GM12892 (cell line): ENCODE measurements at regions not wholly inside any gene's neighbourhood (a gene's known extent, or its start where the extent isn't known, plus 50 kb on each side); places are given as distances from the start of the nearest gene placed in this dataset.

Experiments used
- DNase-seq: peaks from one replicate; pipeline ENCODE4 v3.0.0; 2011; ENCODE audit not compliant: insufficient read length
- FAIRE-seq: peaks from 2 replicates; lab custom pipeline; 2011; peaks lifted over from hg19 to GRCh38; lab: Jason Lieb, UNC
- POLR2A ChIP-seq: IDR thresholded peaks from 2 replicates; pipeline ENCODE4 v1.6.1; 2011; ENCODE audit warnings: low read depth, low read length, control low read depth
- POLR2AphosphoS5 ChIP-seq: IDR thresholded peaks from 2 replicates; pipeline ENCODE4 v1.6.1; 2011; ENCODE audit warnings: low read depth, low read length, control low read depth
- TAF1 ChIP-seq: IDR thresholded peaks from 2 replicates; pipeline ENCODE4 v1.6.1; 2011; ENCODE audit warnings: low read depth, mild to moderate bottlenecking, control low read depth, low read length, borderline replicate concordance

DNA sequence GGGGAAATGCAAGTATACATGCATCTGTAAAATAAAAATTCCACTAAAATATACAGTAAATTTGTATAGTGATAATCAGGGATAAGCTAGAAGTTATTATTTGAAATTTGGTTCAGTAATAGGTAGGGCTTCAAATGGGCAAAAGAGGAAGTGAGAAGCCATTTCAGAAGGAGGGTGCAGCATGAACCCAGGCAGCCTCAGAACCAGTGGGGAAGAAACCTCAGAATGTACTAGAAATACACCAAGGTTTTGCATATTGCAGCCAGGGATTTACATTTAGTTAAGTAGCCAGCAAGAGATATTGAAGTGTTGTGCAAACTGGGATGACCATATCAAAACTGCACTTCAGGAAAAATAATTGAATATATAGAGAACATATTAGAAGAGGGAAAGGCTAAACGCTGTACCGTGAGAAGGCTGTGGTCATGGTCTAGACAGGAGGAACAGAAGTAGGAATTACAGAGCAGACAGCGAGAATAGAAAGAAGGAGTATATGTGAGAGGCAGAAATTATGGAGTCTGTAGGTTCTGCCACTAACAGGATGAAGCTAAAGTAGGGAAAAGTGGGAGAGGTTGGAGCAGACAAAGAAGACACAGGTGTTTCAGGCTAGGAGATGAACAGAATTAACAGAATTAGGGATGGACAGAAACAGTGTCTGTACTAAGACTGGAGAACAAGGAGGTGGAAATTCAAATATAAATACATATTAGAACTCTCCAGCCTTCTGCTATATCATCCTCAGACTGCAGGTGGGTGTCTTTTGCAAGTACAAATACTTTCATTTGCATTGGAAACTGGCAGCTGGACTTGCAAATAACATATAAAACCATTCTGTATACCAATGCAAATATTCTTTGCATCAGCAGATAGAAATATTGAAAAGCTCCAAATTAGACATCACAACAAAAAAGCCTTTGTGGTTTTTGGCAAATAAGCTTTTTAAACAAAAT is 335.6 kb downstream of the ZNF608 start:
- FAIRE-seq (no peak), DNase-seq (no peak)
- no peak for TF ChIP-seq POLR2A
- TF ChIP-seq POLR2AphosphoS5, result no peak

- no peak for FAIRE-seq
- no peak for DNase-seq
- TF ChIP-seq TAF1, result no peak
- no peak for TF ChIP-seq POLR2A
- no peak for TF ChIP-seq POLR2AphosphoS5
These were observed 337.5 kb downstream of the ZNF608 start for GRCh38 chr5:124408738-124409453.

DNA sequence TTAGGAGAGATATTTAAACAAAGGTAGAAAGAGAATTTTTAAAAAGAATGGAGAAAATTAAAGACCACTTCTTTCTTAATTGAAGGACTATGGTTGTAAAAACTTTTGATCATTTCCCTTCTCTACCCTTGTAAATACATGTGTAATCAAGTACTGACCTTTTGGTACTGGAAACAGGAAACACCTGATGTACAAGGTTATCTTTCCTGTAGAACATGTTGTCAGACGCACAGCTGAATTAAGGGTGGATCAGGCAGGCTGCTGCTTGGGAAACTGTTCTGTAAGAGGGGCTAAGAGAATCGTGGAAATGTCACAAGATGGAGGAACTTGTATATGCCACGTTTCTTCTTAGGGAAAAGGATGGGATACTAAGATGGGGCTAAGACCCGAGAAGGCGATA is 341.6 kb downstream of the ZNF608 start:
- no peak for TF ChIP-seq TAF1
- TF ChIP-seq POLR2AphosphoS5, result no peak
- TF ChIP-seq POLR2A, result no peak
- DNase-seq (no peak), FAIRE-seq (no peak)

- FAIRE-seq (no peak), DNase-seq (no peak)
- TF ChIP-seq POLR2A, result no peak
- no peak for TF ChIP-seq POLR2AphosphoS5
- TF ChIP-seq TAF1, result no peak
These were observed 343.2 kb downstream of the ZNF608 start for GRCh38 chr5:124403281-124403680.

- TF ChIP-seq POLR2AphosphoS5 (no peak), TAF1 (no peak), POLR2A (no peak)
- DNase-seq, result no peak
- no peak for FAIRE-seq
These were observed 344.3 kb downstream of the ZNF608 start for GRCh38 chr5:124402144-124402581.

DNA sequence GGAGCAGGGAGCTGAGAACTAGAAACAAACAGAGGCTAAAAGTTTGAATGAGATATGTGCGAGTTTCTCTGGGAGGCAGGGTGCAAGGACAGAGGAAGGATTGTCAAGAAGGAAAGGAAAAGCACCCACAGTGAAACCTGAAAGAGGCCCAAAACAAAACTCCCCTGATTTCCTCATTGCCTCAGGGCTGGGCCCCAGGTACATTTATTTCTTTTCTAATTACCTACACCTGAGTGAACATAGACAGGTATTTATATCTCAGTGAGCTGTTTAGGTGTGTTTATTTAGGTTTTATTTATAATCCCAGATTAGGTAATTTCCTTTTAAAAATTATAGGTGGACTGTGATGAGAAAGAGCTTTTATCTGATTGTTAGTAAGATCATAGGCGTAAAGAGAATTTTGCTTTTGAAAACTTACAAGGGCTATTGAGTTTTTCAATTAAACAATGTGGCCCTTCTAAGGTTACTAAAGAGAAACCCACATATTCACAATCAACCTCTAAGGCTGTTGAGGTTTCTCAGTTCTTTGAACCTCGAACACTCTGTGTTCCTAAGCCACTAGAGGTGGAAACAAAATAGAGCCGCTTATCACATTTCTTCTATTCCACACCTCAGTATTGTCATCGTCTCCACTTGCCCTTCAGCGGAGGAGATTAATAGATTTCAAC is 344.8 kb downstream of the ZNF608 start:
- FAIRE-seq (no peak), DNase-seq (no peak)
- TF ChIP-seq TAF1 (no peak), POLR2AphosphoS5 (no peak), POLR2A (no peak)

- no peak for FAIRE-seq
- TF ChIP-seq POLR2AphosphoS5, result no peak
- no peak for TF ChIP-seq POLR2A
- no peak for TF ChIP-seq TAF1
- no peak for DNase-seq
These were observed 346.9 kb downstream of the ZNF608 start for GRCh38 chr5:124399426-124399961.

DNA sequence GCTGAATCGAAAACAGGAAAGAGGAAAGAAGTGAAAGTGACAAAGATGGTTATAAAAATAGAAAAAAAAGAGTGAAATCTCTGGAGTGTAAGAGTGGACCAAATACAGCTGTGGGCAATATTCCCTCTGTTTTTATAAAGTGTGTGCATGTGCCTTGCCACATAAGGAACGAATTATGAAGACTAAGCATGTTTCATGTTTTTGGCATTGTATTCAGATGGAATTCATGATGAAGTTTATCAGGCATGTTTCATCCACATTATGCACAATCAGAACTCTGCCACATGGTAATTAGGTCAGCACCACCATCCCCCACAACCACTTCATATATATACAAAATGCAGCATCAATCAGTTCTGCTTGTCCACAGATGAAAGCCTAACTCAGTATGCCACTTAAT is 348.0 kb downstream of the ZNF608 start:
- no peak for FAIRE-seq

DNA sequence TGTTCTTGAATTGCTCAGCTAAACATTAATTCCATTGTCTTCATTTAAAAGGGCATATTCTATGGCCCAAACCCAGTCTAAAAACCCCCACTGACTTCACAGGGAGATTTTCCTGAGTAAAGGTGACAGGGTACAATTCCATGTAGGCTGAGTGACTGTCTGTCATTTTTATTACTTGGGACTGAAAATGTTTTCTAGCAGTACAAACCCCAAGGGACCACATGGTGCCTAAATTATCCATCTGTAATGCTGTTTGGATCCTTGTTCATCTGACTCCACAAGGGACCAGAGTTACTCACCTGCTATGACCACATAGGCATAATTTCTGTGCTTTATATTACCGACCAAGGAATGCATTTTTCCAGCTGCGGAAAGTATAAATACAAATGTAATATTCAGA is 349.1 kb downstream of the ZNF608 start:
- FAIRE-seq, result no peak
- no peak for DNase-seq
- no peak for TF ChIP-seq TAF1
- TF ChIP-seq POLR2A, result no peak
- no peak for TF ChIP-seq POLR2AphosphoS5

More for the DNA sequence above, 348.0 kb downstream of the ZNF608 start:
- TF ChIP-seq POLR2A (no peak), TAF1 (no peak), POLR2AphosphoS5 (no peak)
- DNase-seq, result no peak

- DNase-seq, result no peak
- FAIRE-seq, result no peak
- no peak for TF ChIP-seq TAF1
- TF ChIP-seq POLR2AphosphoS5, result no peak
- no peak for TF ChIP-seq POLR2A
These were observed 350.5 kb downstream of the ZNF608 start for GRCh38 chr5:124395926-124396325.

DNA sequence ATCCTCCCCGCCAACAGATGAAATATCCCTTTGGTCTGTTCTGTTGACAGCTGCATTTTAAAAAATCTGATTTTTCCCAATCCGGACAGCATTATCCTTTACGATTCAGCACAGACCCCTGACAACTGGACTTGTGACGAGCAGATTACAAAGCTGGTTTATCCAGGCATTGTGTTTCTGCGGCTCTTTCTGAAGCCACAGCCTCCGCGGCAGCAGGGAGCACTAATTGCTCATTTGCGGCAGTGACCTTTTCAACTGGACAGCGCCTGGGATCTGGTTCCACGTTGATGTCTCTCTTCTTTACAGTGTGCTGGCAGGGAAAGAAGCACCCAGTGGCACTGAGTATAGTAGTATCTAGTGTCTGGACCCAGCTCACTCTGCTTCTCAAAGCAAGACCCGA is 351.2 kb downstream of the ZNF608 start:
- TF ChIP-seq POLR2A (no peak), POLR2AphosphoS5 (no peak), TAF1 (no peak)
- no peak for FAIRE-seq
- no peak for DNase-seq
